ENCODE measurements at regions not wholly inside any gene's neighbourhood (a gene's known extent, or its start where the extent isn't known, plus 50 kb on each side); places are given as distances from the start of the nearest gene placed in this dataset.

GRCh38 chr7:21253740-21254687 is 173.9 kb upstream of the SP4 start:
- DNase-seq = peak; percentile 80

GRCh38 chr7:21256310-21256877 is 171.5 kb upstream of the SP4 start:
- DNase-seq = peak; percentile 78

GRCh38 chr7:21260939-21261338 is 166.9 kb upstream of the SP4 start:
- DNase-seq = no peak

DNA sequence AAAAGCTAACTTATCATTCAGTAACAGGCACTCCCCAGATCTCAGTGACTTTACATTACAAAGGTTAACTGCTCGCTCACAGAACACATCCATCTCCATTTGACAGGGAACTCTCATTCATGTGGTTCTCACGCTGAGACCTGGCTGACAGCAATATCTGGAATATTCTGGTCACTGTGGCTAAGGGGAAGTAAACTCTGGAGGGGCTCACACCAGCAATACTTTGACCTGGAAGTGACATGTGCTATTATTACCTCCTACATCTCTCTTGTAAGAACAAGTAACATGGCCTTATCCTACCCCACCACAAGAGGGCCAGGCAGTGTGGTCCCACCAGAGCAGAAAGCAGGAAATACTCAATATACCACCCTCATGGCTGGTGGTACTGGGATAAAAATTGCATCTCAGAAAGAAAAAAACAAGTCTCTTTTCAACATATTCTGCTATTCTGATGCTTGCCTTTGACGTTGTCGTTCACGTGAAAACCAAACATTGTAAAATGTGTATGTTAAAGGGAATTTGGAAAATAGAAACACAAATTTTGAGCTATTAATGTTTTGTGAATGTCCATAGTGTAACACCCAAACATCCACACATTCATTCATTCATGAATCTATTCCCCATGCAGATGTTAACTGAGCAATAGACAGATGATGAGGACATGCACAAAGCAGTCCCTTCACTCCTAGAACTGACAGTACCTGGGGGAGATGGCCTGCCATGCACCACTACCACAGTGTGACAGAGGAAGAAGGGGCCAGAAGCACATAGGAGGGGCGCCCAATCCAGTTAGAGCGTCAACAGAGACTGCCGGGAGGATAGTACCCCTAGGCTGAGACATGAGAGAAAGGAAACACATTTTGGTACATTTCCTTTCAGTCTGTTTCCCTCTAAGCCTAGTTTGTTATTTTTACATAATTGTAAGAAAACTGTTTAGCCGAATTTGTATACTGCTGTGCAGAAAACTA is 166.0 kb upstream of the SP4 start:
- DNase-seq = peak; percentile 85

GRCh38 chr7:21269021-21269420 is 158.9 kb upstream of the SP4 start:
- DNase-seq = no peak

GRCh38 chr7:21276471-21277035 is 151.3 kb upstream of the SP4 start:
- no peak for DNase-seq

GRCh38 chr7:21278944-21279343 is 148.9 kb upstream of the SP4 start:
- DNase-seq = no peak

DNA sequence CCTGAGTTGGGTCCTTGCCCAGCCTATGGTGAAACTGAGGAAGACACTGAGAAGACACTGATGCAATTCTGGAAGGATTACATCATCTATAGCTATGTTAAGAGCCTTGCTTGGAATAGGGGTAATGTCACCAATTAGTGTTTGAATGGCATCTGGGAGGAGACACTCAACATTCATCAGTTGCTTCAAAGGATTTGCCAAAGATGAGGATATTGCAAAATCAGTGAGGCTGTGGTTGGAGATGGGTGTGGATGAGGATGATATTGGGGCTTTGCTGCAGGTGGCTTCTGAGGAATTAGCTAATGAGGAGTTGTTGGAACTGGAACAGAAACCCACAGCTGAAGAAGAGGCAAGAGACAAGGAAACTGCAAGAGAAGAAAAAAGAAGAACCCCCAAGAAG is 146.7 kb upstream of the SP4 start:
- DNase-seq = peak; percentile 4

DNA sequence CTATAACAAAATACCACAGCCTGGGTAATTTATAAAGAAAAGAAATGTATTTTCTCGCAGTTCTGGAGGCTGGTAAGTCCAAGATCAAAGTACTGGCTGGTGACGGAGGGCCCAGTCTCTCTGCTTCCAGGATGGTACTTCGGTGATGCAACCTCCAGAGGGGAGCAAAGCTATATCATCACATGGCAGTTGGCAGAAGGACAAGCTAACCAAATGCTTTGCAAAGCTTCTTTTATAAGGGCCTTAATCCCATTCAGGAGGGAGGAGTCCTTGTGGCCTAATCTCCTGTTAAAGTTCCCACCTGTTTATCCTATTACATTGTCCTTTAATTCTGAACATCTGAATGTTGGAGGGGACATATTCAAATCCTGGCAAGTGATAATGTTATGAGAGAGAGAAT is 134.1 kb upstream of the SP4 start:
- DNase-seq = no peak

GRCh38 chr7:21299766-21300165 is 128.1 kb upstream of the SP4 start:
- no peak for DNase-seq

DNA sequence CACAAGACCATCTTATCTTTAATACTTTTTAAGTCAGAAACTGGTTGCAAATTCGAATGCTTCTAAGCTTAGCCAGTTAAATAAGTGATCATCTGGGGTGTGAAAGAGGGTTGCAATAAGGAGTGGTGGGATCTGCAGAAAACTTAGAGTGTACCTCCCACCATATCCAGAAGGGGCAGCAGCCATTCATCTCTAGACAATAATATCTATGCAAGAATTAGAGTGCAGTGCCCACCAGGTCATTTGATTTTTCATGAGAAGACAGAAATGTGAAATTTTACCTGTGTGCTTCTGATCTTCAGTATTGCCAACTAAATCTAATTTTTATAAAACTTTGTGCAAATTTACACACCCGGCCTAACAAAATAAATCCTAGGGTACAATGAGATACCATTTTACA is 127.2 kb upstream of the SP4 start:
- DNase-seq = peak; percentile 48

DNA sequence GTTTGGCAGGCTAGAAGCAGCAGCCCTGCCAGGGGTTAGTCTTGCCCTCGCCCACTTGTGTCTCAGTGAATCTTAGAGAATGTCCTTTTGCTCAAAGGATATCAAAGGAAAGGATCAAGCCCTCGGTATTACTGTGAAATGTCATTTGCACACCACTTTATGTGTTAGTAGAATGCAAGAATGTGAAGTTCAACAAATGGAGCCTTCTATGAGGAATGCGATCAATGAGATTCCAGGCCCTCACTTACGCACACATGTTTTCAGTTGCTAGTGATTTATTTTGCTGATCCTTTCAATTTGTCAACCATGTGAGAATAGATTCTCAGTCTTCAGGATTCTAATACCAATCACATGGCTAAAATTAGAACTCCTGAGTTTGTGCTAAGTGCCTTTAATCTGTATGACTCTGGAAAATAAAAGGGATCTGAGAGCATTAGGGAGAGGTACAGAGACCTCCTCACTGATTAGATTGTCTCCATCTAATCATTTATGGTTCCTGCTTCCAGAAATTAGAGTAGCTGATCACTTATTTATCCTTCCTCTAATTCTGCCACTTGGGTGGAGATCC is 123.0 kb upstream of the SP4 start:
- no peak for DNase-seq

- DNase-seq = no peak
Observed at GRCh38 chr7:21305455-21306235, 122.2 kb upstream of the SP4 start.

DNA sequence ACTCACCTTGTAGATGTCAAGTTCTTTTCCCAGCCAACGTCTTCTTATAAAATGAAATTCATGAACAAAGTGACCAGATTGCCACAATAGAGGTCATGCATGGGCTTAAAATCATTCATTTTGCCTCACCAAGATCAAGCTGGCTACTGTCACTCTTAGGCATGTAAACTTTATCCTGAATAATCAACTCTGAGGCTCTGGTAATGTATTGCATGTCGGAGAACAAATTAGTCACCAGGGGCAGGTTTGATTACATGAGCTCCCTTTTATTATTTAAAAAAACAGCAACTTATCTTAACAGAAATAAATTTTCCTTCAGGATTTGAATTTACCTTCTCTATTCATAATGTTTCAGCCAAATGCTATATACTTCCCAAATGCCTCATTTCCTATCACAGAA is 112.9 kb upstream of the SP4 start:
- DNase-seq = no peak

DNA sequence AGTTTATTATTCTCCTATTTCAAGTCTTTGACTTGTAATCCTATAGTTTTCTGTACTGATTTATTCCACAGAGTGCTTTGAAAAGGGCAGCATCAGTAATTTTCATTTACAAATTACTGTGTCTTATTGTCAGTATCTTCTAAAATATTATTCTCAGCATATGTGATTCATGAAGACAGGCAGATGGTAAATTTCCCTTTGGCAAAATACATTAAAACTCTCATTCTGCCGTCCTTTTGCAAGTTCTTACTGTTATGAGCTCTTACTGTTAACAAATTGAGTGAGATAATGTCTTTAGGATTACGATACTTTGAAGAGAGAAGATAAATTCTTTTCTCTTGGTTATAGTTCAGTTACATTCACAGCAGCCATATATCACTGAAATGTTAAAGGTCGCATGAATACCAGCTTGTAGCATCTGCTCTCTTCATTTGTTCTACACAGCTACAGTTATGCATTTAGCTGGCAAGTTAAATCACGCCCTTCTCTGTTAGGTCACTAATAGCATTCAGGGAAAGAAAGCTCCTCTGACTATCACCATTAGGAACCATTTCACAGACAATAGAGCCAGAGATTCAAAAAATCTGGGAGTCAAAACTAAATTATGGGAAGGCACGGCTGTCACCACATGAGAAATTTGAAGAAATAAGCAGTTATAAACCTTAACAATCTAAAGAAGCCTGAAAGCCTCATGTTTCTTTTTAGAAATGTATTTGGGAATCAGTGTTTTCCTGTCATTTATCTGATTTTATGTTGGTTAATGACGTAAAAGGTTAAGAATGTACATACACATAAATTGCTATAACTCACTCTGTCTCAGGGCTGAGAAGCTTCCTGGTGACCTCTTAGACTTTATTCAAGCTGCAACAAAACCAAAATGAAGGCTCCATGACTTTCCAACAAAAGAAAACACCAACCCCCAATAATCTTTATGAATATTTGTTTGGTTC is 109.6 kb upstream of the SP4 start:
- no peak for DNase-seq

DNA sequence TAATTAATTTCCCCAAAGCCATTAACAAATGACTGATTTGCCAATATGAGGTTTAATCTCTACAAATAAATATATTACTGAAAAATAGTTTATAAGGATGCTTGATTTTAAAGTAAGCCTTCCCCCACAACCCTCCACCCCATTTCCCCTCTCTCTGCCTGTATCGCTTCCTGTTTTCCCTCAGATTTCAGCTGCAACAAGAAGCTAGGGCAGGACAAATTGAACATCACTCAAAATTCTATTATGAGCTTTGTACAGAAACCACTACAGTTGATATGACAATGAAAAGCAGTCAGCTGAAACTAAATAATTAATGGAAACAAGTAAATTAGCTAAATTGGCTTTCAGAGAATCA is 109.0 kb upstream of the SP4 start:
- DNase-seq = no peak

DNA sequence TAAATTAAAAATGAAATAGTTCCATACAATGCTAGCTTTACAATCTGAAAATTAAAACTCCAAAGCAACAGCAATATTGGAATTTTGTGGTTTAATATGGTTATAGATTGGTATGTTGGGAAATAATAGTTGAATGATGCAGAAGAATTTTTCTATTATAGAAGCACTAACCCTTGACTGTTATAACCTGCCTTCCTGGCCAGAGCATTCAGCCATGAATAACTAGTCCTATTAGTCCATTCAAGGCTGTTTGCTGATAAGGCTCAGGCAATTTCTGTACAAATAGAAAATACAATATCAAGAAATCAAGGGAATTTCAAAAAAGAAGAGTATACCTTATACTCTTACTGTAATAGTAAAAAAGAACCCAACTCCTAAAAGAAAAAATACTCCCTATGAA is 101.6 kb upstream of the SP4 start:
- no peak for DNase-seq

GRCh38 chr7:21326921-21327320 is 101.0 kb upstream of the SP4 start:
- DNase-seq = no peak

DNA sequence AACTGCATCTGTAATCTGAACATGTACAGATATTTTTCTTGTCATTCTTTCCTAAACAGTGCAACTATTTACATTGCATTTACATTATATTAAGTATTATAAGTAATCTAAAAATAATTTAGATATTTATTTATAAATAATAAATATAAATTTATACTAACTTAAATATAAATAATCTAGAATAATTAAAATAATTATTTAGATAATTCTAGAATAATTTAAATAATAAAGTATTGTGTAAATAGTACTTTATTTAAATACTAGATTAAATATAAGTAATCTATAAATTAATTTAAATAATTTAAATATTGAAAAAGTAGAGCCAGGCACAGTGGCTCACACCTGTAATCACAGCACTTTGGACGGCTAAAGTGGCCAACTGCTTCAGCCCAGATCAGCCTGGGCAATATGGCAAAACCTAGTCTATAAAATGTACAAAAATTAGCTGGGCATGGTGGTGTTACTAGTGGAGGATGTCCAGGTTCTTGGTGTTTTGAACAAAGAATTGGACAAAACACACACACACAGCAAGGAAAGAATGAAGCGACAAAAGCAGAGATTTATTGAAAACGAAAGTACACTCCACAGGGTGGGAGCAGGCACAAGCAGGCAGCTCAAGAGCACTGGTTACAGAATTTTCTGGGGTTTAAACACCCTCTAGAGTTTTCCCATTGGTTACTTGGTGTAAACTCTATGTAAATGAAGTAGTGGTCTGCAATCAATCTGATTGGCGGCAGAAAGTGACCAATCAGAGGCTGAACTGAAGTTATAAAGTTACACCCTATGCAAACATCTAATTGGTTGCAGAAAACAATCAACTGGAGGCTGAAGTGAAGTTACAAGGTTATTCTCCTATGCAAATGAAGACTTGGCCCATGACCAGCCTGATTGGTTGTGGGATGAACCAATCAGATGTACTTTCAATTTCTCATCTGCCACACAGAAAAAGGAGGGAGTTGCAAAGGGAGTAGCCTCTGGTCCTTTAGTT is 100.2 kb upstream of the SP4 start:
- no peak for DNase-seq
